ENCODE measurements at regions not wholly inside any gene's neighbourhood (a gene's known extent, or its start where the extent isn't known, plus 50 kb on each side); places are given as distances from the start of the nearest gene placed in this dataset.

- TF ChIP-seq POLR2A (IDR thresholded peaks at IDR 0.05): no peak
- TF ChIP-seq, protein P1, sequence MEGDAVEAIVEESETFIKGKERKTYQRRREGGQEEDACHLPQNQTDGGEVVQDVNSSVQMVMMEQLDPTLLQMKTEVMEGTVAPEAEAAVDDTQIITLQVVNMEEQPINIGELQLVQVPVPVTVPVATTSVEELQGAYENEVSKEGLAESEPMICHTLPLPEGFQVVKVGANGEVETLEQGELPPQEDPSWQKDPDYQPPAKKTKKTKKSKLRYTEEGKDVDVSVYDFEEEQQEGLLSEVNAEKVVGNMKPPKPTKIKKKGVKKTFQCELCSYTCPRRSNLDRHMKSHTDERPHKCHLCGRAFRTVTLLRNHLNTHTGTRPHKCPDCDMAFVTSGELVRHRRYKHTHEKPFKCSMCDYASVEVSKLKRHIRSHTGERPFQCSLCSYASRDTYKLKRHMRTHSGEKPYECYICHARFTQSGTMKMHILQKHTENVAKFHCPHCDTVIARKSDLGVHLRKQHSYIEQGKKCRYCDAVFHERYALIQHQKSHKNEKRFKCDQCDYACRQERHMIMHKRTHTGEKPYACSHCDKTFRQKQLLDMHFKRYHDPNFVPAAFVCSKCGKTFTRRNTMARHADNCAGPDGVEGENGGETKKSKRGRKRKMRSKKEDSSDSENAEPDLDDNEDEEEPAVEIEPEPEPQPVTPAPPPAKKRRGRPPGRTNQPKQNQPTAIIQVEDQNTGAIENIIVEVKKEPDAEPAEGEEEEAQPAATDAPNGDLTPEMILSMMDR (IDR thresholded peaks at IDR 0.05): no peak
Observed at GRCh38 chr10:44619975-44620374, 235.1 kb upstream of the CXCL12 start.

Measured in vagina (tissue), 2 donors.